HS-27A (cell line): ENCODE measurements at regions not wholly inside any gene's neighbourhood (a gene's known extent, or its start where the extent isn't known, plus 50 kb on each side); places are given as distances from the start of the nearest gene placed in this dataset.

Experiments used
- DNase-seq: peaks from one replicate; pipeline ENCODE4 v3.0.0-alpha.2; 2012; ENCODE audit warnings: low read depth, missing footprints

DNA sequence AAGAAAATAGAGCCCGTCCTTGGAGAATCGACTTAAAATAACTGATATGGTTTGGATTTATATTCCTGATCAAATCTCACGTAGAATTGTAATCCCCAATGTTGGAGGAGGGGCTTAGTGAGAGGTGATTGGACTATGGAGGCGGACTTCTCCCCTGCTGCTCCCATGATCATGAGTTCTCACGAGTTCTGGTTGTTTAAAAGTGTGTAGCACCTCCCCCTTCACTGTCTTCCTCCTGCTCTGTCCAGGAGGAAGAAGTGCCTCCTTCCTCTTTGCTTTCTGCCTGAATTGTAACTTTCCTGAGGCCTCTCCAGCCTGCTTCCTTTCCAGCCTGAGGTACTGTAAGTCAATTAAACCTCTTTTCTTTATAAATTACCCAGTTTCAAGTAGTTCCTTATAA lies 529.2 kb downstream of the HAO1 start:
- DNase-seq: no peak

DNA sequence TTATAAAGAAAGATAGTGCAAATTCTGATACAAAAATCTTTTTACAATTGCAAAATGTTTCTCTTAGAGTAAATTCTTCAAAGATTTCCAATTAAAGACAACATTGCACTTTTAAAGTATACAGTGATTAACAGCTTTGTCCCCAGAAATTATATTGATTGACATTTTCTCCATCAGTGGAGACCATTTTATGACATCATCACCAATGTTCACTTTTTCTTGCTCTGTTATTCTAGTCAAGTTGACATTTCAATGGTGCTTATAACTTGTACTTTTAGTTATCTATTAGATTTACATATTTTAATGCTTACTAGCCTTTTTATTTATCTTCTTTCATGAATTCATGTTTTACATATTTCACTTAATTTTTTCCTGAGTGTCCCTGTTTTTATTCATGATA lies 524.8 kb downstream of the HAO1 start:
- no peak for DNase-seq

DNA sequence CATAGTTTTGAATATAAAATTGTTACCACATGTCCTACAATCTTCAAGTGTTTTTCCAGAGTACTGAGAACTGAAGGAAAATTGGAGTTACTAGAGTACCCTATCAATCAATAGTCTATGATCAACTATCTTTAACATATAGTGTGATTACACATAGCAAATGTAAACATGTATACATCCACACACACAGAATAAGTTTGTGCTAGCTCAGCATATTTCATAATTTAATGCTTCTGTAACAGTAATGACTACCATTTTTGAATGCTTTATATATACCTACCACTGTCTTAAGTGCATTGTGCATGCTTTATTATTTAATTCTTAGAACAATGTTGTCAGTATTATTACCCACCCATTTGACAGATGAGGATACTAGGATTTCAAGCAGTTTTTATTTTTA lies 523.9 kb downstream of the HAO1 start:
- DNase-seq: no peak

DNA sequence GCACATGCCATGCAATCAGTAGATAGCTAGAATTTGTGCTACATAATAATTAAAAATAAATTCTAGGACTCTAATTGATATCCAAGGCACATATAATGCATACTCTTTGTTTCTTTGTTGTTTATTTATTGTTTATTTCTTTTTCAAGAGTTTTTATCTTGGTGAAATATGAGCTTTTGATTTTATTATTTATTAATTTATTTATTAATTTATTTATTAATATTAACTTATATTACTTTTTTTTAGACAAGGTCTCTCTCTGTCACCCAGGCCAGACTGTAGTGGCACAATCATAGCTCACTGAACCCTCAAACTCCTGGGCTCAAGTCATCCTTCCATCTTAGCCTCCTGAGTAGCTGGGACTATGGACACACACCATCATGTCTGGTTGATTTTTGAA lies 519.9 kb downstream of the HAO1 start:
- DNase-seq: no peak

DNA sequence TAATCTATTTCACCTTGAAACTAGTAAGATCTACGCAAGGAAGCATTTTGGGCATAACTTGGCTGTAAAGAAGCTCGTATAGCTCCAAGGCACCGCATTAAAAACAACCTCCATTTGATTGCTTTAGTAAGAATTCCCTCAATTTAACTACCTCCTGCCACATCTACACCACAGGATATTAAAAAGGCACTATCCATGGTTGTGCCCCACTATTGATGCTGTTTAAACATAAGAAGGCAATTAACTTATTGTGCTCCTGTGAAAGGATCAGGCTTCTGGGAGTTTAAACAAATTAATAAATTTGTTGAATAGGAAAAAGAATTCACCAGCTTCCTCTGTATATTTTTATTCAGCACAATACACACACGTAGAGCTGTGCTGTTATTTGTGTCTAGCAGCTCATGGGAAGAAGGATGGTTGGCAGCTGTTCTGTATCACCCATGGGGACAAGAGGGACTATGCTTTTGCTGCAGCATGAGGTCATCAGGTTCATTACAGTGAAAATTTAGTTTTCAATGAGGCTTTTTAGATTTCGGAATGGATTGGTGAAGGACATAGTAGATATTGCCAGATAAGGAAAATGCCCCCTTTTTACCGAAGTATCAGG lies 513.3 kb downstream of the HAO1 start:
- DNase-seq: no peak

DNA sequence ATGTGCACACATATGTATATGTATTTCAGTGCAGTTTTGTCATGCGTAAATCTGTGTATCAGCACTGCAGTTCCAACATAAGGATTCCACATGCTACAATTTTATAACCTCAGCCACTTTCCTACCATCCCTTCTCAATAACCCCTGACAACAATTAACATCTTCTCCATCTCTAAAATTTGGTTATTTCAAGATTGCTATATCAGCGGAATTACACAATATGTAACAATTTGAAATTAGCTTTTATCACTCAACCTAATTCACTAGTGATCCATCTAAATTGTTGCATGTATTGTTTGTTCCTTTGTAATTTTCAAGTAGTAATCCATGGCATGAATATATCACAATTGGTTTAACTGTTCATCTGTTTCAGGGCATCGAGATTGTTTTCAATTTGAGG lies 511.3 kb downstream of the HAO1 start:
- DNase-seq: no peak

DNA sequence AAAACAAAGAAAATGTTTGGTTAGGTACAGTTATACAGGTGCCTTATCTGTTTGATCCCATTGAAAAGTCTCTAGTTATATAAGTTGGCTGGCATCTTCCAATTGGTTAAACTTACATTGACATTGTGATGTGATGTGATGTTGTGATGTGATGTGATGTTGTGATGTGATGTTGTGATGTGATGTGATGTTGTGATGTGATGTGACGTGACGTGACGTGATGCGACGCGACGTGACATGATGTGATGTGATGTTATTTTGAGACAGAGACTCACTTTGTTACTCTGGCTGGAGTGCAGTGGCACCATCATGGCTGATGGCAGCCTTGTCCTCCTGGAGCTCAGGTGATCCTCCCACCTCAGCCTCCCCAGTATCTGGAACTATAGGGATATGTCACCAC lies 507.6 kb downstream of the HAO1 start:
- no peak for DNase-seq

DNA sequence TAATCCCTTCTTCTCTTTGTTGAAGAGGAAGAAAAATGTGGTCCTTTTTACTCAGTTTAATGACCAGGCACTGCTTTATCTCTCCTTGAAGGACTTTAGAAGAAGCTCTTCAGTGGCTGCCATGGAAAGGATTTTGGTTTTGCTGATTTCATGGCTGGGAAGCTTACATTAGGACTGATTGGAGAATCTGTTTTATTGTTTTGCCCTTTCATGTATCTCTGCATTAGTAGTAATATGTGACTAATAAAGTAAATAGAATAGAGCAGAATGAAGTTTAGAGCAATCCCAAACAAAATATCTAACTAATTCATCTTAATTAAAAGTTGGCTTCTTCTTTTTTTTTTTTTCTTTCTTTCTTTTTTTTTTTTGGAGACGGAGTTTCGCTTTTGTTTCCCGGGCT lies 502.9 kb downstream of the HAO1 start:
- DNase-seq: no peak

DNA sequence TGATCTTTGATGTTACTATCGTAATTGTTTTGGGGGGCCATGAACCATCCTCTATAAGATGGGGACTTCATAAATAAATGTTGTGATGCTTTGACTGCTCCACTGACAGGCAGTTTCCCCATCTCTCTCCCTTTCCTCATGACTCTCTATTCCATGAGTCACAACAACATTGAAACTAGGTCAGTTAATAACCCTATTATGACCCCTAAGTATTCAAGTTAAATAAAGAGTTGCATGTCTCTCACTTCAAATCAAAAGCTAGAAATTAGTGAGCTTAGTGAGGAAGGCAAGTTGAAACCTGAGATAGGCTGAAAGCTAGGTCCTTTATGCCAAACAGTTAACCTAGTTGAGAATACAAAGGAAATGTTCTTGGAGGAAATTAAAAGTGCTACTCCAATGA lies 491.0 kb downstream of the HAO1 start:
- no peak for DNase-seq

DNA sequence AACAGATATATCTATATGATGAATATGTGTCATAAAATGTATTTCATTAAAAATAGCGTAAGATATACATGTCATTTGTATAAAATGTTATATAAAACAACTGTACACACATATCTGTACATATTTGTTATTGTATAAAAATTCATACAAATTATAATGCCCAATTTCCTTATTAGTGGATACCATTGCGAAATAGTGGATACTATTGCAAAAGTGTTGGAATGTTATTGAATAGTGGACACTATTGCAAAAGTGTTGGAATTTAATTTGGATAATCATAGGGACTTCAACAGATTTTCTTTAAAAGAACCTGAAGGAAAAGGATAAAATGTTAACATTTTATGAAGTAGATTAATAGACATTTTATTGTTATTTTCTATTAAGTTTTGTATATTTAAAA lies 487.4 kb downstream of the HAO1 start:
- DNase-seq: no peak

DNA sequence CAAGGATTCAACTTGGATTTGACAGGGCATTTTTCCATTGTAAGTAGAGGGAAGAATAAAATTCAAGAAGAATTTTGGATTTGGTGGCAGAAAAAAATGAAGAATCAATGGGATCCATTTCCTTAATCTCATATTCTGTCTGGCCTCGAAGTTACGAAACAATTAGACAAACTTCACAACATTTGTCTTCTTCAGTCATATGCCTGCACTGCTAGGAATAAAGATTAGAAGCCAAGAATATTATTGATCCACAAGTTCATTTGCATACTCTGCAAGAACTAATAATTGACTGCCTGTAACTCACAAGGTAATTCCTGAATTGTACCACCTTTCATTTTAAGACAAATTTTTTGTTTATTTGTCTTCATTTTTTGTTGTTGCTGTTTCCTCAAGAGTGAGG lies 486.2 kb downstream of the HAO1 start:
- DNase-seq: no peak

DNA sequence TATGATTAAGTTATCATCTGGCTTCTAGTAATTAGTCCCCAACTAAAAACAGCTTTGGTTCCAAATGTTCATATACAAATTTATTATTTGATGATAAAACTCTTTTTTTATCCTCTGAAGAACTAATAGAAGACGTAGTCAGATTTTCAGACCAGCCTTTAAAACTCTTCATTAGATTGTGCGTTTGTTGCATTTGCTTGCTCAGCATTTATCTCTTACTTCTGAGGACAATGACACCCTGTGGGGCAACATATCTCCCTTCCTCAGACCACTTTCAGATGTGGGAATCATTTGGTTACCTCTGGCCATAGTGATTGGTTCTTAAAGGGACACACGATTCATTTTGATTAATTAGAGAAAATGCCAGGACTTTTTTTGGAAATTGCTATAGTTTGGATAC lies 481.8 kb downstream of the HAO1 start:
- no peak for DNase-seq

DNA sequence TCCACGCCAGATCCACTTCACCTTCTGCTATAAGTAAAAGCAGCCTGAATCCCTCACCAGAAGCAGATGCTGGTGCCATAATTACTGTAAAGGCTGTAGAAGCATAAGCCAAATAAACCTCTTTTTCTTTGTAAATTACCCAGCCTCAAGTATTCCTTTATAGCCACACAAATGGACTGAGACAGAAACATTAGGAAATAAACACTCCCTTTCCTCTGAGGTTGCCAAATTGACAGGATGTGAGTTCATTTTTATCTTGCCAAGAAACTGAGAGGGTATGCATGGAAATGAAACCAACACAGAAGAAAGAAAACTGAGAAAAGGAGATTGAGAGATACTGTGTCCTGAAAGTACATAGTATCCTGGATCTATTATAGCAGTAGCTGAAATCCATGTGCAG lies 481.2 kb downstream of the HAO1 start:
- no peak for DNase-seq

DNA sequence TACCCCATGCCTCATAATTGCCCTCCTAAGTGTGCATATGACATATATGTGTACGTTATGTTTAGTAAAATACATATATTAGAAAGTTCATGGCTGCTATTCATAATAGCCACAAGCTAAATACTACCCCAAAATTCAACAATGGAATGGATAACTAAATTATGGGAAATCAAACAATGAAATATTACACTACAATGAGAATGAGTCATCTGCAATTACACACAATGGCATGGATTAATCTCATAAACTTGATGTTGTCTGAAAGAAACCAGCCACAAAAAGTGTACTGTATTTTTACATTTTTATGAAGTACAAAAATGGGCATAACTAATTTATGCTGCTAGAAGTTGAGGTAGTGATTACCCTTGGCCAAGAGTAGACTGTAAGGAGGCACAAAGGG lies 477.0 kb downstream of the HAO1 start:
- no peak for DNase-seq

DNA sequence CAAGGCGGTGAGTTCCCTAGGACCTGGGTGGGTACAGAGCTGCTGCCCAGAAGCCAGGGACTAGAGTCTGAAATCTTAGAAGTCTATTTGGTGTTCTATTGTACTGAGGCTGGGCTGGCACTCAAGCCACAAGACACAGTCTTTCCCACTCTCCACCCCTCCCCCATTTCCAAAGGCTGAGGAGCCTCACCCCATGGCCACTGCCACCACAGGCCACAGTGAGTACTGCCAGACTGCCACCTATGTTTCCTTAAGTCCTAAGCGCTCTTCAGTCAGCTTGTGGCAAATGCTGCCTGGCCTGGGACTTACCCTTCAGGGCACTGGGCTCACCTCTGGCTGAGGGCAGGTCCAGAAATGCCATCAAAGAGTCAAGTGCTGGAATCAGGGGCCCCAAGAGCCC lies 469.3 kb downstream of the HAO1 start:
- DNase-seq: no peak

DNA sequence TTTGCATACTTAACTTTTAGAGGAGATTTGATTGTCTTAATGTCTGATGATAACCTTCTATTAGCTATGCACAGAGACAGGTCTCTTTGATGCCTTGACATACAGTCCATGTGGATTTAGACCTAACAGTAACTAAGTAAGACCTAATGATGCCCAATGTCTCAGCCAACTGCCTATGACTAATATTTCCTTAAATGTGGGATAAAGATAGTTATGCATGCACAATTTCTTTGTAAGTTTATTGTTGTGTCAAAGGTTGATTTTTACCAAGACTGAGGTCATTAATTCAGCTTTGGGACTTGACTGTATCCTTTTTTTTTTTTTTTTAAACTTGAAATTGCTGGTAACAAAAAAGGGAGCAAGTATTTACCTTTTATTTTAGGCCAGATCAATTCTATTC lies 450.0 kb downstream of the HAO1 start:
- DNase-seq: no peak

DNA sequence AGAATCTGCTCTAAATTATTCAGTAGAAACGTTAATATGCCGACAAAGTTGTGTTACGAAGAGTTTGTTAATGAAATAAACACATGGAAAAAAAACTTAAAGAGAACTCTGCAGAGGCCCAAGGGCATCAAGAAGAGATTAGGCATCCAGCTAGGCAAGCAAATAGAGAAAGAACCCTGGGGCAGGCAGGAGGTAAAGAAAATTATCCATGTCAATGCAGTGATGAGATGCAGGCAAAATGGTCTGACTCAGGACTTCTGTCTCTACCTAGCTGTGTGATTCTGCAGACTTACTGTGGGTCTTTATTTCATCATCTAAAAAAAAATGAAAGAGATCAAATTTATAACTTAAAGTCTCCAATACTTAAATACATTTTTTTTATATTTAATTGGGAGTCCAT lies 448.0 kb downstream of the HAO1 start:
- DNase-seq: no peak

DNA sequence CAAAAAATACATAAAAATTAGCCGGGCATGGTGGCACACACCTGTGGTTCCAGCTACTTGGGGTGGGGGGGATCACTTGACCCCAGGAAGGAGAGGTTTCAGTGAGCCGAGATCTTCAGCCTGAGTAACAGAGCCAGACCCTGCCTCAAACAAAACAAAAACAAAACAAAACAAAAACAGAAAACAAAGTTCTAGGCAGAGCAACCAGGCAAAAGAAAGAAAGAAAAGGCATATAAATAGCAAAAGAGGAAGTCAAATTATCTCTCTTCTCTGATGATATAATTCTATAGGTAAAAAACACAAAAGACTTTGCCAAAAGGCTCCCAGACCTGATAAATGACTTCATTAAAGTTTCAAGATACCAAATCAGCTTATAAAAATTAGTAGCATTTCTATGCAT lies 446.9 kb downstream of the HAO1 start:
- no peak for DNase-seq

DNA sequence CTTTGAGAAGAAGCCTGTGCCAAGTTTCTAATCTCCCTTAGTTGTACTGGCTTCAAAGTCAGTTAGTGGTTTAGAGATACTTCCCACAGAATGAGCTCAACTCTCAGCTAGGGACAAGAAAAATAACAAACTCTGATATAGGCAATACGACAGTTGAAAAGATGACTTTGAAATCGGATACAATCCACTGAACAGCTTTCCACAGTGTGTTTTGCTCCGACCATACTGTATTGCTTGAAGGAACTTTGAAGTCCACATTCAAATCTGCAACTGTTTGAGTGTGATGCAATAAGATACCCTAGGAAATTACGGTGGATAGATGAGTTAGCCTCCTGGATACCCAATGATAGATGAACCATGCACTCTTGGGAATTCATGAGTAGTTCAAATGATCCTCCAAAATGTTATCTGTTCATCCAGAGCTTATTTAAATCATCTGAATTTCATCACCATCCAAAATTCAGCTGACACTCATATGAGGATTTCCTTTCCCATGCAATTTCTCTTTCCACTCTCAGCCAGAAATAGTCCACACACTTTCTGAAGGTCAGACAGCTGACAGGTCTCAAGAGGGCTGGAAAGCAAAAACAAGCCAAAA lies 443.8 kb downstream of the HAO1 start:
- DNase-seq: no peak

DNA sequence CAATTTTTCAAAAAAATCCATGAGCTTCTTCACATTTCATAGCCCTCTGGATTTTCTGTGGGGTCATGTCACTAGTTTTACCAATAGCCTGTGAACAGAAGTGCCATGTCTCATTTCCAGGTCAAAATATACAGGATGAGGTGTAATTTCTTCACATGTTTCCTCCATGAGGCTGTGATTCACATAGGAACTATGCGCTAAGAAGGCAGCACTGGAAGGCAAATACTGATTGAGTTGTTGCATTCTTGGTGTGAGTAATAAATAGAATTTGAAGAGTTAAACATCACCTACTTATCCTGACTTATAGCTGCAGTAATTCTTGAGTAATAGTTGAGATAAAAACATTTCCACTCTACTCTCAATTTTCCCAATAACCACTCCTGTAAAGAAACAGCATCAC lies 442.3 kb downstream of the HAO1 start:
- DNase-seq: peak; percentile 82

DNA sequence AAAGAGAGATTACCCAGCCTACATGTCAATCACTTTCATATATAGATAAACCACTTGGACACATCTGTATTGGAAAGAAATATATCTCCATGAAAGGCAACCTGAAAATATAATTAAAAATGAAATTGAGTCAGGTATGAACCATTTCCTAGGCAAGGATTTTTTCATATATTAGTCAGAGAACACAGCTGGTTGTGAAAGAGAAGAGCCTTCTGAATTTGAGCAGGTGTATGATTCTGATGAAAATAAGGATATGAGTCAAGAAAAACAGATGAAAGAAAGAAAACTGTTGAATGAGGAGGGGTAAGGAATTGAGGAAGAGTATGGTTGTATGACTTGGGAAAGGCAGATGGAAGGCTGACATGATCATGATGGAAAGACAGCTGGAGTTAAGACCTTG lies 441.1 kb downstream of the HAO1 start:
- no peak for DNase-seq

DNA sequence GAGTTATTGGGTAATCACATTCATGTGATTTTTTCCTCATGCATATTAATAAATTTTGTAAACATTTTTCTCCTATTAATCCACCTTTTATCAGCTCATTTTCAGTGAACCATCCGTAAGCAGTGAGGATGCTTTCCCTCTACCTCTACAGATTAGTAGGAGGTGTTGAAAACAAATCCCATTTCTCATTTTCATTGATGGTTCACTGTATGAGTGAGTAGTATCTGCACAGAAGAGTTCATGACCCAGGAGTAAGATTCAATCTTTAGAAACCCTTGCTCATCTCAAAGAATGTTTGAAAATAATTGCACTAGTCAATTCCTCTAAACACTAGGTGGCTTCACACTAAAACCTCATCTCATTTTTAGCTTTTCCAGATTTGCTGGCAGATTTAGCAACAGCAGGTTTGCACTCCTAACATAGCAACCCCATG lies 440.0 kb downstream of the HAO1 start:
- DNase-seq: no peak

DNA sequence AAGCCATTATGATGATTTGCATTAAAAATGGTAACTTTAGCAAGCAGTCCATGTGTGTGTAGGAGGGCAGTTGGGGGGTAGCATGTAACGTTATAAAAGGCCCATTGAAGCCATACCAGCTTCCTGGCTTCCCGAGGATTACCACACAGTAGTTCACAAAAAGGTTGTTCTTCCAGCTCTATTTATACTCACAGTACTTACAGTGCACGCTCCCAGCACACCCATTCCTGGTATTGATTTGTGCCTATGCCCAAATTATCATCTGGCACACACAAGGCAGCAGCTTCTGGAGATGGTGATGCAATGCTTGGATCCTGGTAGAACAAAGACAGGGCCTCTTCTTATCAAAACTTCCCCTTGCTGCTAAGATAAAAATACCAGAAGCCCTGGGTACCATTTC lies 436.8 kb downstream of the HAO1 start:
- no peak for DNase-seq

DNA sequence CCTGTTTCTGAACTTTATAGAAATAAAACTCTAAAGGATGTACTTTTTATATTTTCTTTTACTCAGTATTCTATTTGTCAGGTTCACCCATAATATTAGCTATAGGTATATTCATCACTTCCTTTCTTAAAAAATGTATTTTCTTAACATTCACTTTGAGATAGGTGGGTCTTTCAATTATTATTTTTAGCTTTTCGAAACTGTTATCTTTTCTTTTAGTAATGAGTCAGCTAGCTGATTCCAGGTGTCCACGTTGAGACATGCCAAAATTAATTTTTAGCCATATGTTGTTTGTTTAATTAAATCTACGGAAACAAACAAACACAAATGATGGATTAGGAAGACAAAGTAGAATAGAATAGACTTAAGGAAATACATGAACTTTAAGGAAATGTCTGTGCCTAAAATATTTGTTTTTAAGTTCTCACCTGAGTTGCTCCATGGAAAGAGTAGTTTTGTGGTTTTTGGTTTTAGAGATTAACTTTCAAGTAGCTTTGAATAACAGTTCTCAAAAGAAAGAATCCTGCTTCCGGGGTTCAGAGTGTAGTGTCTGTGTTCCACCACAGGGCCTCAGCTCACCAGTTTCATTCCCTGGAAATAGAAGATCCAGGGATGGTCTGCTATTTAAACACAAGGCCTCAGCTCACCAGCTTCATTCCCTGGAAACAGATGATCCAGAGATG lies 435.0 kb downstream of the HAO1 start:
- no peak for DNase-seq
